ENCODE measurements at regions not wholly inside any gene's neighbourhood (a gene's known extent, or its start where the extent isn't known, plus 50 kb on each side); places are given as distances from the start of the nearest gene placed in this dataset.
A peak's percentile ranks its signal among the peaks of the same experiment; 100 is the strongest.

DNA sequence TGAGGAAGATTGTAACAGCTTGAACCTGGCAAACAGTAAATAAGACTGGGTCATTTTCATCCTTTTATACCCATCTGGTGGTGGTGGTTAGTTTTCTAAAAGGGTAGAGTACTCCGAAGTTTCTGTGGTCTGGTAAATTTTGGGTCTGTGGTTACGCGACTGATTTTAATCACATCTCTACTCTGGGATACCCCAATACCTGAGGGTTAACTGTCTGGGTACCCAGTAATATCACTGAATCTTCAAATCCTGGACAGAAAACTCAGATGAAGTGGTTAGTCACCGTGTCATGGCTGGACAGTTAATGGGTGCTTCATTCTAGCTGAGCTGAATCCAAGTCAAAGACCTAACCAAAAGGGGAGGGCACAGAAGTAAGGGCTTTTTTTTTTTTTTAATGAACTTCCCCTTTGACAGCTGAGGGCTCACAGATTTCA lies 474.2 kb downstream of the GADD45G start:
- no peak for DNase-seq

DNA sequence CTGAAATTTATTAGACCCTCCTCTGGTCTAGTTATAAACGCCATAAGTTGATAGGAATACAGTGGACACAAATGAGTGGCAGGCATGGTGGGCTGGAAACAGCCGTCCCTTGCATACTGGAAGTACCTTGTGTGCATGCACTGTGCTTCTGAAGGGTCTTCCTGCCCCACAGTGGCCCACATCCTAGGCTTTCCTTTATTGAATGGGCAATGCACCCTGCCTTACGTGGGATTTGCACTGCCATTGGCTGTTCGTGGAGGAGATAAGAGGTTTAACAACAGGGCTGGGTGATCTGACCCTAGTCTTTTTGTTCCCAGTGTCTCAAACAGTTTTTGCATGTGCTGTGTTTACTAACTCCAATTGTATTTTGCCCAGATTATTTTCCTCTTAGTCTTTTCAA lies 480.8 kb downstream of the GADD45G start:
- DNase-seq = no peak

DNA sequence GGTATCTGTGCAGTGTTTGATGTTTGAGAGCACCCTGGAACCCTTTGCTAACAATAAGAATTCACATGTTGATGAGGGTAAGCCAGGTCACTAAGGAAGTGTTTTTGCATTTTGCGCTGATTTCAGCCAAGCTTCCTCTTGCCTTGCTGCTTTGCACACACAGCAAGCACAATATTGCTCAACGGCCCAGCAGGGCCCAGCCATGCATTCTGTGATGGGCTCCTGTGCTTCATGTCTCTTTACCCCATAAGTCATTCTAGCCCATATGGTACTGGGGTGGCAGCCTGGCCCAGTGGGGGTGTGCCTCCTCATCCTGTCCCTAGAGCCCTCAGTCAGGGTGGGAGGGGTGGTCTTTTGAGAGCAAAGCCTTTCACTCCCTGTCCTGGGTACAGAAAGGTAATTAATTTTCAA lies 481.3 kb downstream of the GADD45G start:
- DNase-seq = peak; percentile 30

DNA sequence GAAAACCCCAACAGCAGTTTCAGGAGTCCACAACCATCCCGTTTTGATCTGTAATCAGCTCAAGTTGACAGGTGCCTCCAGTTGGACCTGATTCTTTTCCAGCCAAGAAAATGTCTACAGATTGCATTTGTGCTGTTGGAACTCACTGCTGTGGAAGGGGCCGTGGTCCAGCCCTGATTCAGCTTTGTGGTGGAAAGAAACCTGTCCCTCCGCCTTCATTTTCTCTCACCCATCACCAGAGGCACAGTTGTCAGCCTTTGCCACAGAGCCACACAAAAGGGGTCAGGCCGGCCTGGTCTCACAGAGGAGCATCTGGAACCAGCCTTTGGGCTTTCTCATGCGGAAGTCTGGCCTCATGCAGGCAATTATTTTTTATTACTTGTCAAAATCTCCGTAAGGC lies 483.6 kb downstream of the GADD45G start:
- no peak for DNase-seq

GRCh38 chr9:90088856-90089255 lies 484.0 kb downstream of the GADD45G start:
- no peak for DNase-seq

GRCh38 chr9:90090997-90091396 lies 486.2 kb downstream of the GADD45G start:
- DNase-seq = no peak

DNA sequence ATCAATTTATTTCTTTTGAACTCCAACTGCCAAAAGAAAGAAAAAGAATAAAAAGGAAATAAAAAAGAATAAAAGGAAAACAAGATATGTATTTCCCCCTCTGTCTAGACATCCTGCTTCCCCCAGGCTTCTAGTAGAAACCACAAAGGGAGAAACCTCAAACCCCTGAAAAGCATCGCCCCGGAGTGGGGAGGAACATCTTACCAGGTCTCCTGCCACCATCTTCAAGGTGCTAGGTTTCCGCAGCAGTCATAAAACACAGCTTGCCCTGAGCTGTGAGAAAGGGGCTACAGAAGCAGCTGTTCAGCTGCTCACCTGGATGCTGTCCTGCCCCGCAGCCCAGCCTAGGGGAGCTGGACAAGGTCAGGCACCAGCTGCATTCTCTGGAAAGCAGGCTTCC lies 487.7 kb downstream of the GADD45G start:
- no peak for DNase-seq

DNA sequence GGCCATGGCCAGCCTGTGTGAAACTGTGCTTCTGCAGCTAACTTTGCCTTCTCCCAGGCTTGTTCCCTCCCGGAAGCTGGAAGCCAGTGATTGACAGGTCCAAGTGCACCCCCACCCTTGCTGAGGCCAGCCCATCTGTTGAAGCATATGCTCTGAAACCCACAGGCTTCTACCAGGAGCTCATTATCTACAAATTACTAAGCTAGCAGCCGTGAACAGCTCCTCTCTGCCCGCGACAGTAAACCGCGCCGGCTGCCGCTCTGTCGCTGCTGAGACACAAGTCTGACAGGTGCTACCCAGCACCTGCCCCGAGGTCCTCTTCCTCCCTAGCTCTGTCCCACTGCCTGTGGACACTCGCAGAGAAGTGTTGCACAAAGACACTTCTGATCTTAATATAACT lies 490.9 kb downstream of the GADD45G start:
- no peak for DNase-seq

DNA sequence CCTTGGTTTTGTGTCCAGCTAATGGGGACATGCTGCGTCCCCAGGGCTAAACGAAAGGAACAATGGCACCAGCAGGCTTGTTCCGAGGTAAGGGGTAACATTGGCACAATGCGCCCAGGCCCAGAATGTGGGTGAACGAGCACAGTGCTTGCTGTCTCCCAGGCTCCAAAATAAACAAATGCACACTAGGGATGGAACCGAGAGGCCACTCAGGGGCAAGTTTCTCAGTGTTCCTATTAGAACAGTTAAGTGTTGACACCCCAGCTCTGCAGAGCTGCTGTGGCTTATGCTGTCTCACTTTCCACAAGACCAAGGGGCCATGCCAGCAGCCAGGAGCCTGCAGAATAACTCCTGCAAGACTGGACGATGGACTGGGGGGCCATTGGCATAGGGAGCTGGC lies 492.4 kb downstream of the GADD45G start:
- no peak for DNase-seq

DNA sequence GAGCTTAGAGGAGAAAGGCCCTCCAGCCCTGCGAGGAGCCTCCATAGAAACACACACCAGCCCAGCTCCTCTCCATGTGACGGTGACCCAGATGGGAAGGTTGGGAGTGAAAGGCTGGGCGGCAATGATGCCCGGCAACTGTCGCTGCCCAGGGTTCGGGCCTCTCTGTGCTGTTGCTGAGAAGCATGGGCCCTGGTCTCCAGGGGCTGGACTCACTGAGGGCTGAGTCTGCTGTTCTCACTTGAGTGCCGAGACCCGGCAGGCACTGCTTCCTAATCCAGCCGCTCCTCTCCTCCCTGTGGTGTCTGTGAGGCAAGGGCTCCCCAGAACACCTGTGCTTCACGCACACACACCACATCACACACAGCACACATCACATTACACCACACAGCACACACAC lies 493.6 kb downstream of the GADD45G start:
- no peak for DNase-seq

DNA sequence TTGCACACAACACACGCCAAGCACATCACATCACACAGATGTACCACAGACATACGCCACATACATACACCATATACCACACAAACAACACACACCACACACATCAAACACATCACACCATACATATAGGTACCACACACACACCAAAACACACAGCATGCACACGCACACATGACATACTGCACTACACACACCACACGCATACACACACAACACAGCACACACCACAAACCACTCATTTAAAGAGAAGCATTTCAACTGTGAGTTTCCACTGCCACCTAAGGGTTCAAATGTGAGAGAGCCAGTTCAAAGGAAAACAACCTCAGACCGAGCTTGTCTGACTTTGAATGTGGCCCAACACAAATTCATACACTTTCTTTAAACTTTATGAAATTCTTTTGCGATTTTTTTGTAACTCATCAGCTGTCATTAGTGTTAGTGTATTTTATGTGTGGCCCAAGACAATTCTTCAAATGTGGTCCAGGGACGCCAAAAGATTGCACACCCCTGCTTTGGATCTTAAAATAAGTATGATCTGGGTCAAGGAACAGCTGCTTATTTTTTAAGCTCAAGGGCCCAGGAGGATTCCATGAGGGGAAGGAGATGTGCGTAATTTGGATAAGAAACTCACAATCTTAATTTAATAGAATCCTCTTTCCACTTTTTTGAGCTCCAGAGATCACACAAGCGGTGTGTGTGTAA lies 494.6 kb downstream of the GADD45G start:
- no peak for DNase-seq

DNA sequence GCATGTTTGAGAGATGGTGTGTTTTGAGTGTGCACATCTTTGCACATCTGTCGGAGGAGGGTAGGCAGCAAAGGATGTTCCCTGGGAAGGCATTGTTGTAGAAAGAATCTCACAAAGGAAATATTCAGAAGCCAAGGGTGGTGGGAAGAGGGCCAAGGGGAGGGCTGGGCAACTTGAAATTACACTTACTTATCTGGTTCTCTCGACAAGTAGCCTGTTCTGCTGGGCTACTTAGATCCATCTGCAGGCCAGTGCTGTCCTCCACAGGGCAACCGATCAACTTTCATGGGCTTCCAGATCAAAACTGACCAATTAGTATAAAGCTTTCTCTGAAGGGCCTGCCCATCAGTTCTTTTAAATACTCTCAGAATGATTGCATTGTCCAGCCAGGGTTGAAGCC lies 495.2 kb downstream of the GADD45G start:
- no peak for DNase-seq

DNA sequence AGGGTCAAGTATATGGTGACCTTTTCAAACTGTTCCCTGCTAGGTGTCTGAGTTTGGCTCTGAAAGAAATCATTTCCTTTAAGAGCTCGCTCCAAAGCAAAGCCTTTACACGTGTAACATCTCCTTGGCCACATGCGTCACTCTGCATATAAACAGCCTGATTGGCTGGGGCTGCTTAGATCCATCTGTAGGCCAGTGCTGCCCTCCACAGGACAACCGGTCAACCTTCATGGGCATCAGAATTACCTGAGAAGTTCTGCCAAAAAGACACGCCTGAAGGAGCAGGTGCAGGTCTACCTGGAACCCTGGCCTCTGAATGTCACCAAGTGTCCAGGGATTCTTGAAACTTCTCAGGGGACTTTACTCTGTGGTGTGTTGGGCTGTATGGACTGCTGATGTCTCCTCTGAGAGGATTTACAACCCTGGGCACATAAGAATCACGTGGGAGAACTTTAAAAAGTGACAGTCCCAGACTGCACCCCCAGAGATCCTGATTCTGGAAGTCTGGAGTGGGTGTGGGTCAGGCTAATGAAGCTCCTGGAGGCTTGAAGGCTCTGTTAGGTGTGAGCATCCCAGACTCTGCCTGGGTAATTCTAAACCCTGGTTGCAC lies 497.6 kb downstream of the GADD45G start:
- peak; percentile 87 for DNase-seq

DNA sequence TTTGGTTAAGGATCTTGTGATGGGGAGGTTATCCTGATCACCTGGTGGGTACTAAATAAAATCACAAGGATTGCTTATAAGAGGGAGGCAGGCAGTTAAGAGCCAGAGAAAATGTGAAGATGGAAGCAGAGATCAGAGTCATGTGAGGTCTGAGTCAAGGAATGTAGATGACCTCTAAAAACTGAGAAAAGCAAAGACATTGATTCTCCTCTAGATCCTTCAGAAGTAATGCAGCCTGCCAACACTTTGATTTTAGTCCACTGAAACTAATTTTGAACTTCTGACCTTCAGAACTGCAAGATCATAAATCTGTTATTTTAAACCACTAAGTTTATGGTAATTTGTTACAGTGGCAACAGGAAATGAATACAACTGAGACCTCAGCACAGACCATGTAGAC lies 499.0 kb downstream of the GADD45G start:
- no peak for DNase-seq

DNA sequence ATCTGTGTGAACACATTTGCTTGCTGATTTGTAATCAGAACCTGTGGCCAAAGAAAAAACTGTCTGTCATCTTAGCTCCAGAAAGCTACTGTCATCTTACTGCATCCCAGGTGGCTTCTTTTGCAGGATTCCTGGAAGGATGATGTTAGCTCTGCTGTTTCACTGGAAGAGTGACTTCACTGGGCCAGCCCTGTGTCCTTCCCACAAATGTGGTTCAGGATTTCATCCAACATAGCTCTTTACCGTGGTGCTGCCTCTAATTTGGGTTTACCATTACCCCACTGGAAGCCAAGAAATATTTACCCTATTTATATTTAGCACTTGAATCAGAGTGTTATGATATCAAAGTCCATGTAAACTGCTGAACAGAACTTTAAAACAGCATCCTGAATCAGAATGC lies 501.0 kb downstream of the GADD45G start:
- no peak for DNase-seq

- DNase-seq = no peak
Measured at GRCh38 chr9:90107040-90107725, 502.4 kb downstream of the GADD45G start.

DNA sequence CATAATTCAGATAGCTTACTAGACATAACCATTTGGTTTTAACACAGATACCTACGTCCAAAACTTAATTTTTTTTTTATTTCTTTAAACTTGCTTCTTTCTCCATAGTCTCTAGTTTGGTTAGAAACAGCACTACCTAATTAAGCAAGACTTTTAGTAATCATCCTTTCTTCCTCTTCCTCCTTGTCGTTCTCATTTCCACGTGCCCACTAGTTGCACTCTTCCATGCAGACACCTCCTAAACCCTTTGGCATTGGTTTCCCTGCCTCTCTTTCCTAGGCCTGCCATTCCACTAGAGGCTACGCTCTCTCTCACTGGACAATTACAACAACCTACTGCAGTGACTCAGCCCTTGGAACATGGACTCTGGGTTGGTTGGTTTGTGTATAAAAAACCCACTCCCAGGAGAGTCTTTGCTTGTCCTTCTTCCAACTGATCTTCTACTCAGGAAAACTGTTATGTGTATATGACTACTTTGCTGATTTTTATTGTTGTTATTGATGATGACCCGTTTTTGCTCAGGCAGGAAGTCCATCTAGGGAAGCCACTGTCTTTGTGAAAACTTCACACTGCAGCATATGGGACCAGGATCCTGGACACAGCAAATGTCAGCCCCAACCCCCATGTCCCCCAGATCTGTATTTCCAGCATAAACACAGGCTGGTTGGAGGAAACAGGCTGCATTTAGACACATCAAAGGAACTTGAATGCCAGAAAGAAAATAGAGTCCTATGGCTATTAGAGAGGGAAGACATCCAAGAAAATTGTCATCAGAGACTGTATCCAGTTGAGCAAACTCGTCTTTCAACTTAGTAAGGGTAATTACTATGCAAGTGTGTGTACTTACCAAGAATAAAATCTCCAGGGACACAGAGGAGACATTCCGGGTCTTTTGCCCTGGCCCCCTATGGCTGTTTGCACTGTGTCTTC lies 503.2 kb downstream of the GADD45G start:
- DNase-seq = no peak

- no peak for DNase-seq
Measured at GRCh38 chr9:90112788-90113187, 508.0 kb downstream of the GADD45G start.

DNA sequence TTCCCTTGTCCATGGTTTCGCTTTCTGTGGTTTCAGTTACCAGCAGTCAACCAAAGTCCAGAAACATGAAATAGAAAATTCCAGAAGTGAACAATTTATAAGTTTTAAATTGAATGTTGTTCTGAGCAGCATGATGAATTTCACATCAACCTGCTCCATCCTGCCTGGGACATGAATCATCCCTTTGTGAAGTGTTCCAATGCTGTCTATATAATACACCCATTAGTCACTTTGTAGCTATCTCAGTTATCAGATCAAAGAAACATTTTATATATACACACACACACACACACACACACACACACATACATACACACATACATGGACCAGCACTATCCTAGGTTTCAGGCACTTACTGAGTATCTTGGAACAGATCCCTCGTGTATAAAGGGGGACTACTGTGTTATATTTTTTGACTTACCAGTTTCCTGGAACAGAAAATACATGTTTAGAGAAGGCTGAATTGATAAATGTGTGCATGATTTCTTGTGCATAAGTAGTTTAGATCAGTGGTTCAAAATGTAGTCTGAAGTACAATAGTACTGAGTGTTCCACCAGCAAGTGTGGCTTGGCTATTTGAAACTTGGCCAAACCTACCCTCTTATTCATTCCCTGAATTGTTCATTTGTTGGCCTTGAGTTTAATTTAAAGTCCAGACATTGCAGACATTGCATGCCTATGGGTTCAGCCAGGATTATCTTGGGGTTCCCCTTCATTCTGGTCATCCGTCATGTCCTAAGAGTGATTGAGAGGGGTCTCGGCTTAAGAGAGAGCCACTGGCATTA lies 510.0 kb downstream of the GADD45G start:
- no peak for DNase-seq

DNA sequence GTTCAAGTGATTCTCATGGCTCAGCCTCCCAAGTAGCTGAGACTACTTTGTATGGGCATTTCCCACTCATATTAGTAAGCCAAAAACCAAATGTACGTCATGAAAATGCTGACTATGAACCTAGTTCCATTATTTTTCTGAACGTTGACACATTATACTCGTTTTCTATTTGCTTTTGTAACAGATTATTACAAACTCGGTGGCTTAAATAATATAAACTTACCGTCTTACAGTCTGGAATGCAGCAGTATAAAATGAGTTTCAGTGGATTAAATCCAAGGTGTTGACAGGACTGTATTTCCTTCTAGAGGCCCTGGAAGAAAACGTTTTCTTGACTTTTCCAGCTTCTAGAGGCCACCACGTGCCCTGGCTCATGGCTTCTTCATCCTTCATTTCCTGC lies 517.0 kb downstream of the GADD45G start:
- DNase-seq = no peak

DNA sequence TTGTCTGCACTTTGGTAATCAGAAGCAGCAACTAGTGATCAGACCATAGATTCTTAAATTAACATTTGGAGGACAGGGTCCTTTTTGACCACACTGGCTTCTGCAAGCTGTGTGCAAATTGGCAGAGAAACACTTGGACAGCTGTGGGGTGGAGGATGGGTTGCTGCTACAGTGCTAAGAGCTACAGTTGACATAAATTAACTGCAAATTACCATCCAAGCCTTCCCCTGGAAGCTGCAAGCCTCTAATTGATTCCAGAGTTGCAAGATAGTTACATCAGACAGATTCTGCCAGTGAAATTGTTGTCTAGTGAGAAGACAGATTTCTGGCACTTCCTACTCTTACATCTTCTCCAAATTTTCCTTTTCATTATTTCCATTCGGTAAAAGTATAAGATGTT lies 517.7 kb downstream of the DIRAS2 start:
- DNase-seq = no peak

GRCh38 chr9:90127923-90128322 lies 514.7 kb downstream of the DIRAS2 start:
- DNase-seq = no peak

Measured in CD4-positive, alpha-beta T cell treated with Interleukin-15 for 1 hour (primary cell).